ENCODE measurements at regions not wholly inside any gene's neighbourhood (a gene's known extent, or its start where the extent isn't known, plus 50 kb on each side); places are given as distances from the start of the nearest gene placed in this dataset.

- Mint-ChIP-seq H3K4me3 (ENCODE audit: unreplicated experiment) (no peak overlapping the region), H3K4me1 (ENCODE audit: unreplicated experiment) (no peaks in the 10 kb centered on the region), H3K27me3 (ENCODE audit: unreplicated experiment) (no peaks in the 10 kb centered on the region), H3K36me3 (ENCODE audit: low read depth, unreplicated experiment) (no peaks in the 10 kb centered on the region), H3K9me3 (ENCODE audit: unreplicated experiment) (no peaks in the 10 kb centered on the region), H3K27ac (ENCODE audit: unreplicated experiment) (no peak overlapping the region)
- no peak for TF ChIP-seq CTCF (IDR thresholded peaks at IDR 0.05; ENCODE audit: unreplicated experiment)
- no peak for DNase-seq (ENCODE audit: low spot score)
Measured at GRCh38 chr6:71220466-71220865, 68.1 kb upstream of the OGFRL1 start.

GRCh38 chr6:71222671-71223070 is 65.9 kb upstream of the OGFRL1 start:
- Mint-ChIP-seq H3K36me3 (ENCODE audit: low read depth, unreplicated experiment) (no peaks in the 10 kb centered on the region), H3K4me3 (ENCODE audit: unreplicated experiment) (no peak overlapping the region), H3K9me3 (ENCODE audit: unreplicated experiment) (no peaks in the 10 kb centered on the region), H3K27ac (ENCODE audit: unreplicated experiment) (no peak overlapping the region), H3K4me1 (ENCODE audit: unreplicated experiment) (no peaks in the 10 kb centered on the region), H3K27me3 (ENCODE audit: unreplicated experiment) (no peaks in the 10 kb centered on the region)
- no peak for DNase-seq (ENCODE audit: low spot score)
- TF ChIP-seq CTCF (IDR thresholded peaks at IDR 0.05; ENCODE audit: unreplicated experiment): no peak

GRCh38 chr6:71224011-71224410 is 64.6 kb upstream of the OGFRL1 start:
- H3K36me3 Mint-ChIP-seq (ENCODE audit: low read depth, unreplicated experiment): no peaks in the 10 kb centered on the region

GRCh38 chr6:71226151-71226550 is 62.5 kb upstream of the OGFRL1 start:
- H3K4me1 Mint-ChIP-seq (ENCODE audit: unreplicated experiment): no peaks in the 10 kb centered on the region
- no peak for TF ChIP-seq CTCF (IDR thresholded peaks at IDR 0.05; ENCODE audit: unreplicated experiment)
- no peaks in the 10 kb centered on the region for H3K27me3 Mint-ChIP-seq (ENCODE audit: unreplicated experiment)
- DNase-seq (ENCODE audit: low spot score): no peak
- no peak overlapping the region for H3K27ac Mint-ChIP-seq (ENCODE audit: unreplicated experiment)
- no peaks in the 10 kb centered on the region for H3K36me3 Mint-ChIP-seq (ENCODE audit: low read depth, unreplicated experiment)
- no peaks in the 10 kb centered on the region for H3K9me3 Mint-ChIP-seq (ENCODE audit: unreplicated experiment)
- H3K4me3 Mint-ChIP-seq (ENCODE audit: unreplicated experiment): no peak overlapping the region

More at GRCh38 chr6:71224011-71224410, 64.6 kb upstream of the OGFRL1 start:
- Mint-ChIP-seq H3K4me3 (ENCODE audit: unreplicated experiment) (no peak overlapping the region), H3K9me3 (ENCODE audit: unreplicated experiment) (no peaks in the 10 kb centered on the region), H3K4me1 (ENCODE audit: unreplicated experiment) (no peaks in the 10 kb centered on the region), H3K27ac (ENCODE audit: unreplicated experiment) (no peak overlapping the region), H3K27me3 (ENCODE audit: unreplicated experiment) (no peaks in the 10 kb centered on the region)
- no peak for TF ChIP-seq CTCF (IDR thresholded peaks at IDR 0.05; ENCODE audit: unreplicated experiment)
- no peak for DNase-seq (ENCODE audit: low spot score)

GRCh38 chr6:71228461-71229041 is 60.1 kb upstream of the OGFRL1 start:
- Mint-ChIP-seq H3K36me3 (ENCODE audit: low read depth, unreplicated experiment) (no peaks in the 10 kb centered on the region), H3K27ac (ENCODE audit: unreplicated experiment) (no peak overlapping the region), H3K4me1 (ENCODE audit: unreplicated experiment) (no peaks in the 10 kb centered on the region), H3K4me3 (ENCODE audit: unreplicated experiment) (no peak overlapping the region), H3K9me3 (ENCODE audit: unreplicated experiment) (no peaks in the 10 kb centered on the region), H3K27me3 (ENCODE audit: unreplicated experiment) (no peaks in the 10 kb centered on the region)
- no peak for DNase-seq (ENCODE audit: low spot score)
- TF ChIP-seq CTCF (IDR thresholded peaks at IDR 0.05; ENCODE audit: unreplicated experiment): no peak
